CD4-positive, alpha-beta T cell treated with Interleukin-2 at 100 ng/mL for 4 hours (primary cell): ENCODE measurements at regions not wholly inside any gene's neighbourhood (a gene's known extent, or its start where the extent isn't known, plus 50 kb on each side); places are given as distances from the start of the nearest gene placed in this dataset.
"Not testable (repeated sequence)": the region's sequence is repeated elsewhere in the genome, so short reads cannot be mapped to it uniquely, and the experiment has no call there.

Source experiments
- DNase-seq: peaks from one replicate; pipeline ENCODE4 v3.0.0-alpha.2; 2020; ENCODE audit warnings: low spot score

DNA sequence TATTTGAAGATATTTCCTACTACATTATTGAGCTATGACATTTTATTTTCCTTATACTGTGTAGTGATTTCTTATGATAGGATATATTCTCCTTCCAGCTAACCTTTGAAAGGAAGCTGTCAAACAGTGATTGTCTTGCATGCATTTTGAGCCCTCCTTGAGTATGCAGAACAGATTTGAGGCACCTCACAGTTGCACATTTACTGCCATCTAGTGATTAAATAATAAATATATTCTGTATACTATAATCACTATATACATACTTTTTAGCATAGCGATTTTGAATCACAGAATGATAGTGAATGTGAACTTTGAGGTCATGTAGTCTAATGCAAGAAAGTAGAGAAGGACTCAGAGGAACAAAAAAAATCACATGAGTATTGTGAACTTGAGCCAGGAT lies 268.4 kb upstream of the CDH19 start:
- DNase-seq: no peak

DNA sequence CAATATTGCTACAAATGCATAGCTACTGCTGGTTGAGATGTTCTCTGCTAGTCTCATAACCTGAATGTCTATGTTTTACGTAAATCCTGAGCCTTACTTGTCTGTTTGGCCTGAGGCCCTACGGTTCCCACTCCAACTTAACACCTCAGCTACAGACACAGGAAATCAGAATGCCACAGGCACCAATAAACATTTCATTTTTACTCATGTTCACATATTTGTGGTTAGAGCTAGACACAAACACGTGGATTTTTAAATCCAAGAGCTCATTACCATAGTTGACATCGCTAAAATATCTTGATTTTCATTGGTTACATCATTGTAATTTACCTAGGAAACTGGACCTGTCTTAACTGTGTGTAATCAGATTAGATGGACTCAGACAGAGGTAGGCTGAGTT lies 263.8 kb upstream of the CDH19 start:
- DNase-seq: no peak

DNA sequence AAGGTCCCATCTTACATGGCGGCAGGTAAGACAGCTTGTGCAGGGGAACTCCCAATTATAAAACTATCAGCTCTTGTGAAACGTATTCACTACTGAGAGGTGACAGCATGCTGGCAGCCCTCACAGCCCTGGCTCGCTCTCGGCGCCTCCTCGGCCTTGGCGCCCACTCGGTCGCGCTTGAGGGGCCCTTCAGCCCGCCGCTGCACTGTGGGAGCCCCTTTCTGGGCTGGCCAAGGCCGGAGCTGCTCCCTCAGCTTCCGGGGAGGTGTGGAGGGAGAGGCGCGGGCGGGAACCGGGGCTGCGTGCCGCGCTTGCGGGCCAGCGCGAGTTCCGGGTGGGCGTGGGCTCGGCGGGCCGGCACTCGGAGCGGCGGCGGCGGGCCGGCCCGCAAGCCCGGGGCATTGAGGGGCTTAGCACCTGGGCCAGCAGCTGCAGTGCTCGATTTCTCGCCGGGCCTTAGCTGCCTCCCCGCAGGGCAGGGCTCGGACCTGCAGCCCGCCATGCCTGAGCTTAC lies 262.6 kb upstream of the CDH19 start:
- DNase-seq: not testable (repeated sequence)

DNA sequence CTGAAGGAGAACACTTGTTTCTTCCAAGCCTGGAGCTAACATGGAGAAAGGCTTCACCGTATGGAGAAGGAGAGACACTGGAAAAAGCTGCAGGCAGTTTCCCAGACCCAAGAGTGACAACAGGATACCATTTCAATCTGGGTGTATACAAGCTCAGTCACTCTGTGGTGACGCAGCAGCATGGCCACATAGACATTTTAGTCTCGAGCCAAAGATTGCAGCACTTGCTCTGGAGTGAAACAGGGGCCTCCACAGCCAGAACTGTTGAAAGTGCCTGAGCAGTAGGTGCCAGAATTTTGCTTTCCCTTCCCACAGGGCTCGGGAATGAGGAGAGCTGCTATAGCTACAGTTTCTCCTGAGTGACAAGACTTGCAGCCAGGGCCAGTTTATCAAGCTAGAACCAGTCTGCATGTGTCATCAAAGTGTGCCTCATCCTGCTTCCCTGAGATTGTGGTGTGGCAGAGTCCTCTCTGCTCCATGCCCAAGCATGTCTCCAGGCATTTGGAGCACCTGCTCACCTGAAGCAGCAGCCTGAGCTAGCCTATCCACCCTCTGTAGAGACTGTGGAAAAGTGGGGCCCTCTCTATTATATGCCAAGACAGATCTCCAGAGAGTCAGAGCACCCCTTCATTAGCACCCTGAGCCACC lies 234.6 kb upstream of the CDH19 start:
- no peak for DNase-seq

DNA sequence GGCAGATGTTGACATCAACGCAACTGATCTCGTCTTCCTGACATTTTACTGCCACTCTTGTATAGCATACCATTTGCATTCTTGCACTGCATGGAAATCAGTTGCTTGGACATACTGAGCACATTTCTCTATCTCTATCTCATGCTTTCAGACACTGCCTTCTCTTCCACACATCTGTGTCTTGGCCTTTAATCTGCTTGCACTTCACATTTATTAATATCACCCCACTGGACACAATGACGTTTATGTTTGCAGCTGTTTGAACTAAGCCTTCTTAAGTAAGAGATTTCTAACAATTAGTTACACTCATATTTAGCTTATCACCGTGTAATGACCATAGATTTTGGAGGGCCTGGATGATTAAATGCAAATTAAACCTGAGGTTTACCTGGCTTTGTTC lies 229.8 kb upstream of the CDH19 start:
- DNase-seq: no peak

DNA sequence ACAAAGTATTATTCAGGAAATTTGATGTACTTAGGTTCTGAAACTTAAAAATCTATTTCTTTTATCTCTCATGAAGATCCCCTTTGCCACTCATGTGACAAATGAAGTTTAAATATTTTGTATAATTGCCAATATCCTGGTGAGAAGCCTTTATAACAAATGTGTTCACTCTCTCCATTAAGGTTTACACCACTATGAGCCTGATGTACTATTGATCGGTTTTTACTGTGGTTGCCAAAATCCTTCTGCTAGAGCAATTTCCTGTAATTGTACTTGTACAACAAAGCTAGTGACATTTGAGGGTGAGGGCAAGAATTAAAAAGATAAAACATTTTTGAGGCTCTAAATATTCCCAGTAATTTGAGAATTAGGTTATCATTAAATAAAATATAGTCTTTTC lies 222.3 kb upstream of the CDH19 start:
- DNase-seq: no peak

DNA sequence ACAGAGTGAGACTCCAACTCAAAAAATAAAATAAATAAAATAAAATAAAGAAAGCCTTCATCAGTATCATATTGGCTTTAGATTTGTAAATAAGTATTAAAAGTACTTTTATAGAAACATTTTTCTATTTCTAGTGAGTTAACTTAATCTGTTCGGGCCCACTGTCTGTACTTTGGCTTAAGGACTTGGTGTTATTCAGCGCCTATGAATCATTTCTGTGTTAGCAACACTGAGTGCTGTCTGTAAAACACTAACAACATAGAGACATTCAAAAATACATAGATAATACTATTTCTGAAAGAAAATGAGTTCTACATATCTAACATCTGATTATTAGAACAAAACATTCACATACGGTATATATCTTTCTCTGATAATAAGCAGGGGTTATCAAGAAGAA lies 221.5 kb upstream of the CDH19 start:
- no peak for DNase-seq

DNA sequence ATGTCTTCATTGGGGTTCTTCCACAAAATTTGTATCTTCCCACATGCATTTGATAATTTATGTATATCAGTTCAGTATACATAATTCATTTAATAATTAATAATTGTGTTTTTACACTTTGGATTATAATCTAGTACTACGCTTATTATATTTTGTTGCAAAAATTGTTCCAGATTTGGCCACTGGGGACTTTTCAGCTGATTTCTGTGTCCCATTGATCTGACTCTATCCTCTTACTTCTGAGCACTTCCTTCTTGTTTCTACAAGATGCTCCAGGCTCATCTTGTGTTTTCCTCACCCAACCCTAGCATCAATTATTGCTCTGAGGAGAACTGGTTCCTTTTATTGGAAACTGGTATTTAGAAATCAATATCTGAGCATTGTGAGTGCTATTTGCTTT lies 215.3 kb upstream of the CDH19 start:
- DNase-seq: no peak

DNA sequence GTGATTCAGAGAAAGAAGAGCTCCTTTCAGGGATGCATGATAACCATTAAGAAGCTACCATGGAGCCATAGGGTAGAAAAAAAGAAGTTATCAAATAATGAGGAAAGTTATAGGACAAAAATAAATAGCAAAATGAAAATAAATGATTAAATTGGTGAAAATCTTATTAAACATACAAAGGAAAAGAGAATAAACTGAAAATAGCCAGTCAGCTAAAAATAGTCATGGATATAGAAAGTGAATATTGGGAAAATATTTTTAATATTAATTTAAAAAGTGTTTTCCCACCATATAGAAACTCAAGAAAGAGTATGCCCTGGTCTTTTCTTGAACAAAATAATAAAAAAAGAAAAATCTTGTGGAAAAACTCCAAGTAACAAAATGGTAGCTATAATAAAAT lies 209.2 kb upstream of the CDH19 start:
- no peak for DNase-seq

DNA sequence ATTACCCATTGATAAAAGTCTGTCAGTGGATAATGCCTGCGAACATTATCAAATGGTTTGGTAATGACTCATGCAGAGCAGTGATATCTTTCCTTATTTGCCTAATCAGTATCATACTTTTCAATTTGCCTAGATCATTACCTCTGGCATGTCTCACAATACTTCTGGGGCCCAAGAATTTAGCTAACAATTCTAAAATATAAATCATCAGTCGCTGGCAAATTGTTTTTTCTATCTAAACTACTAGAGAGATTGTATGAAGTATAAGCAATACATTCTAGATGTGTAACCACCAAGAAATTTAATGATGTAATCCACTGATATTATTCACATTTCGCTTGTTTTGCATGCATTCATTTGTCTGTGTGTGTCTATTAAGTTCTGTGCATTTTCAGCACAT lies 191.2 kb upstream of the CDH19 start:
- DNase-seq: no peak

DNA sequence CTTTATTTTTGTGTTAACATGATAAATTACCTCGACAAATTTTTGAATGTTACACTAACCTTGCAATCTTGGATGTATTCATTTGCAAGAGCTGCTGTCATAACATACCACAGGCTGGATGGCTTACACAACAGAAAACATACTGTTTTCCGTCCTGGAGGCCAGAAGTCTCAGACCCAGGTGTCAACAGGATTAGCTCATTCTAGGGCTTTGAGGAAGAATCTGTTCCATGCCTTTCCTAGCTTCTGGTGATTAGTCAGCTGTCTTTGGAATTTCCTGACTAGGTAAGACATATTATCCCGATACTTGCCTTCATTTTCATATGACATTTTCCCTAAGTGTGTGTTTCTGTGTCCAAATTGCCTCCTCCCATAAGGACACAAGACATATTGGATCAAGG lies 188.6 kb upstream of the CDH19 start:
- no peak for DNase-seq

DNA sequence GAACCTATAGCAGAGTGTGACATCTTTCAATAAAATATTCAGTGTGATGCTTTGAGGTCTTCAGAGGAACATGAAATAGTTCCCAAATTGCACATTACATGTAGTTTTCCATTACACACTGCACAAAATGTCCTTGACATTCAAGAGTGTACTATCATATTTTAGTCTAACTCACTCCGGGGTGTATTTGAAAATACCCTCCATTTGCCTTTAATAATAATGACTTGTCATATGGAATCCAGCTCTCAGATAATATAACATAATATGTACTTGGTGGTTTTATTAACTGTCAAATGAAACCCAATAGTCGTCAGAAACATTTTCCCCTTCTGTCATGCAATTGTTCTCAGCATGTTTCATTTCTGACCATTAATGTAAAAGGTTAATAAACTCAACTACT lies 176.7 kb upstream of the CDH19 start:
- DNase-seq: no peak

DNA sequence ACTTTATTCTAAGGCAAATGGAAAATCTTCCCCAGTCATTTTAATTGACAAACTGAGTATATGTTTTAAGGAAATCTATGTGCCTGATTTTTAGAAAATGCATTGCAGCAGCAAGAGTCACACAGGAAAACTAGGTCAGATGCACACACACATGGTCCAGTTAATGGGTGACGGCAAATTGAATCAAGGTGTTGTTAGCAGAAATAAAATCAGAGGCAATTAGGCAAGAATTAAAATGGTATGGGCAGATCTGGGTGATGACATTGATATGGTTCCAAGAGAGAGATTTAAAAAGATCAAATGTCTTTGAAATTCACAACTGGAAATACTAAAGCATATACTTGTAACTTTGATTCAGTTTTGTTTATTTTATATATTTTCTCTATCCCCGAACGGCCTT lies 174.2 kb upstream of the CDH19 start:
- DNase-seq: no peak

DNA sequence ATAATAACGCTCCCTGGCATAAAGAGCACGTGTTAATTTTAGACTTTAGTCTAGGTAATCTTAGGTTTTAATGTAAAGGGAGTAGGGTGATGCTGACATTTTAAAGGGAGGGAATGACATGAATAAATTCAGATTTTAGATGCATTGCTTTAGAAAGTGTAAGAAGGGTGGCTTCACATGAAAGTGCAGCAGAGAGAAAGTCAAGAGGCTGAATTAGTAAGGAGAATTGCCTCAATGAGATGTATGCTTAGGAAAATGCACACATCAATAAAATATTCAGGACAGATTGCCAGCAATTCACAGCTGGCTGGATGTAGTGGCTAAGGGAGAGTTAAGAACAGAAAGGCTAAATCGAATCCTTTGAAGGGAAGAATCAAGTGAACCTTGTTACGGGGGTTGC lies 165.5 kb upstream of the CDH19 start:
- DNase-seq: no peak

DNA sequence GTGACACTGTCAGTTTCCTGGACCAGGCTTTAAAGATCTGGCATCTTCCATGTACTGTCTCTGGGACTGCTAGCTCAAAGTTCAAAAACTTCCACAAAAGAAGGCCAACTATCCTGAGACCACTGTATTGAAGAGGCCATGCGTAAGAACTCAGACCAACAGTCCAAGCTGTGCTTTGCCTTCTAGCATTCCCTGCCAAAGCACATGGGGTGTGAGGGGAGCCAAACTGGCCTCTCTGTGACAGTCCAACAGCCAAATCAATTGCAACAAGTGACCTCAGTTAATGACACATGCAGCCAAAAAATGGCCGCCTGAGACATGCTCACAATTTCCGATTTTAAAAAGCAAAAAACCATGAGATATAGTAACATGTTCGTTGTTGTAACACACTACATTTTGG lies 160.3 kb upstream of the CDH19 start:
- DNase-seq: no peak

DNA sequence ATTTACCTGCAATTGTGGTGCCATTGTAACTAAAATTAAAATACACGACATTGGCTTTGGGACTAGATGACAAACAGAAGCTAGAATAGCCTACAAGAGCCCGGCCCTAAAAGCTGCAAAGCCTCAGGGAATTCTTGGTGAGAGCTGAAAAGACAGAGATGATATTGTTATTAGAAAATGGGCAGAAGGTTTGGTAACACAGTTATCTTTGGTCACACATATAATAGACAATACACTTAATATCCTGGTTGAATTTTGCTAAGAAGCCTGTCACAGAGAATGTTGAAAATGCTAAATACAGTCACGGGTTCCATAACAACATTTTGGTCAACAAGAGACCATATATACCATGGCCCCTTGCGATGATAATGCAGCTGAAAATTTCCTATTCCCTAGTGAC lies 157.3 kb upstream of the CDH19 start:
- no peak for DNase-seq

DNA sequence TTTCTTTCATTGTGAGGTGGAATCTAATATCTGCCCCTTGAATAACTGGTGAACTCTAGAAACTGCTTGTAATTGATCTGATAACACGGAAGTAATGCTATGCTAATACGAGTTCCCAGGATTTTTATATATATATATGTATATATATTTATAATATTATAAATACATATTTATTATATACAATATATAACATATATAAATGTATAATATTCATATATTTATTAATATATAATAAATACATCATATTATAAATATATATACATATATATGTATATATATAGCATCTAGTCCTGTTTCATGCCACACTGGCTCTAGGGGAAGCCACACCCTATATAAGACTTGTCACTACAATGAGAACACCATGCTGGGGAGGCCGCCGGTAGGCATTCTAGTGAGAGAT lies 156.7 kb upstream of the CDH19 start:
- no peak for DNase-seq

DNA sequence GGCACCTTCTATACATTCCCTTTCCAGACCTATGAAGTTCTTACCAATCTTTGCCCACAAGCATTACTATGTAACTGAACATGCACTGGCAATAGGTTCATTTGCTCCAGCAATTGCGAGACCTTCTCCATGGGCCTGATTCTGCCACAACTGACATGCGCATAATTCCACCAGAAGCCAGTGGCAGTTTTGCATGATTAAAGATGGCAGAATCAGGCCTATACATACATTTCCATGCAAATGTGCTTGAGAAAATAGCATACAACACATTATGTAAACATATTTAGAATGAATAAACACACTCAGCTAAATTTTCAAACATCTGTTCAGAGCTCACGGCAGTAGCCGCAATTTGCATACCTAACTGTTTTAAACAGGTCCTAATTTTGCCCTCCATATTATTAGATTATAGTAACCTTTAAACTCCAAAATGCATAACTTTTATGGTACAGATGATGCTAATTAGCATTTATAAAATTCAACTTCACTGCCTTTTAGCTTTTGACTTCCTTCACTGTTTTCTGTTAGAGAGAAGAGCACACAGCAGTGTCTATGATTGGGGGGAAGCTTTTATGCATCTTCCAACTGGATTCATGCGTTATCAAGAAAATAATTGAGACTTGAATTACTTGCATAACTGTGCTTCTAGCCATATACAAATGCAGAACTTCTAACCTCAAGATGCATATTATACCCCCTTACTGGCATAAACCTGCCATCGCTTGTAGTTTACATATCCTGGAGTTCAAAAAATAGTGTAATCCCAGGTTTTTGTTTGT lies 155.3 kb upstream of the CDH19 start:
- no peak for DNase-seq

DNA sequence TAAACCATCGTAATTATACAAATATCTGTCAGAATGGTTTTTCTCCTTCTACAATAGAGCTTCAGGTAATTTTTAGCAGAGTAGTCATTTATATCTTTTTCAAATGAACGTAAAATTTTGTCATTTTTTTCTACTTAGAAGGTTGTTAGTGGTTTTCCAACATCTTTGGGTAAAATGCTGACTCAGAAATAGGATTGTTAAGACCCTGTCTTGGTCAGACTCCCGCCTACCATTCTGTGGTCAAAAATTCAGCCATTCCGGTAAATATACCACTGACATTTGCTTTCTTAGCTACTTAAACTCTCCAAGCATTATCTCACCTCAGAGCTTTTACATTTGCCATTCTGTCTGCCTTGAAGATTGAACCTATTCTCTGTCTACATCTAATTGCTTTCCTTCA lies 154.1 kb upstream of the CDH19 start:
- no peak for DNase-seq

DNA sequence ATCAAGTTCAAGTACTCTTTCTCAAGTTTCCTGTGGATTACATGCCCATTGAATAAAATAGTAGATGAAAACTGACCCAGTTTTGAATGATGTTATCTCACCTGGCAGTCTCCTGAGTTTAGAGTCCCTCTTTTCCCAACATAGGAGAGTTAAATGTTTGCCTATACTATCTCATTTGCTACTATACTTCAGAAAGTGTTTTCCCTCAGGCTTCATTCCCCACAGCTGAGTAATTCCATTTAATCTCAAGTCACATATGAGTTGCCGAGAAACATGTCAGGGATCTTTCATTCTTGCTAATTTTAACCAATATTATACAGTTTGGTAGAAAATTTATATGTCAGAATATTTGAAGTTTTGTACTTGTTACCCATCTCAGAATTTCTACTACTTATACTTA lies 150.4 kb upstream of the CDH19 start:
- DNase-seq: no peak

DNA sequence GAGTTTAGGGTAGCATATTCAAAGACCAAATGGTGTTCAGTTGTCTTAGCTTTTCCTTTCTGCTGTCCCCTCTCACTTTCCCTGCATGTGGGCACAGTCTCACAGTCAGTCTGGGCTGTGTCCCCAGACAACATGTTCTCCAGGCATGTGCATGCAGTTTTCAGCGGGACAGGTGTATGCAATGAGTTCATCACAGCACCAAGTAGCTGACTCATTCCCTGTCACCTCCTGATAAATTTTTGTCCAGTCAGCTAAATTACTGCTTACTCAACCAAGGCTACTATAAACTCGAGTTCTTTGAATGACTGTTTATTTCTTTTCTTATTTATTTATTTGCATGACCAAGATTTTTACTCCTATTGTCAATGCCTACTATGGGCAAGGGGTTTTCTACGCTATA lies 148.8 kb upstream of the CDH19 start:
- DNase-seq: no peak

DNA sequence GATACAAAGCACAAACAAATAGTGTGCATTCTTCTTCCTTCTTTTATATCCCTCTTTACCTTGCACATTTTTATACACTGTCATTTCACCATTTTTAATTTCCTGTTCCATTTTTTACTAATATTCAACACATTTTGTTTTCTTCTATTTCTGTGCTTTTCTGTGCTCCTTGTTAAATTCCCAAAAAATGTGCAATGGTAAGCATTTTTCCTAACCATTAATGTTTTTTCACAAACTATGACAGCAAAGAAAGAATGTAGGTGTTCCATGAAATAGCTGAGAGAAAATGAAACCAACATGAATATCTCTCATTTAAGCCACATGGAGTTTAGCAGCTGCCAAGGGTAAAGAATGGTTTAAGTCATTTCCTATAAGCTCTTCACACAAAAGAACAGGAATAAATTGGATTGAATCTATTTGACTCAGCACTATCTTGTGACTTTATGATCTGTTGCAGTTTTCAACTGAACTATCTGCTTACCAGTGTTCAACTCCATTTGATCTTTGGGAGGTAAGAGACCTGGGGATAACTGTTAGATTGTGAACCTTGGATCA lies 145.7 kb upstream of the CDH19 start:
- no peak for DNase-seq

DNA sequence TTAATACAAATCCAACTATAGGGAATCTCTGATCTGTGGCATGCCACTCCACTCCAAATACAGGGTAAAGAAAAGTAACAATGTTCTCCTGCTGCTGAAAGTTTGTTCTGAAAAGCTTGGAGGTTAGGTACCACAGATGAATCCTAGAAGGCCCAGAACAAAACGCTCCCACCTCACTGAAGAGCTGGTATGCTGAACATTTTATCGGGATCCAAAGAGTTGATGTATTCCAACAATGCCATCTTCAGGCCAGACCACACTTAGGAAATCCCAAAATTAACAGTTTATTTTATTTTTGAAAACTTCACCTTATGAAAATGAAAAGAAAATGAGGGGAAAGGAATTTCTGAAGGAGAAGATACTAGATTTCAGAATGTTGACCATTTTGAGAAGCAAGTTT lies 145.1 kb upstream of the CDH19 start:
- DNase-seq: no peak

DNA sequence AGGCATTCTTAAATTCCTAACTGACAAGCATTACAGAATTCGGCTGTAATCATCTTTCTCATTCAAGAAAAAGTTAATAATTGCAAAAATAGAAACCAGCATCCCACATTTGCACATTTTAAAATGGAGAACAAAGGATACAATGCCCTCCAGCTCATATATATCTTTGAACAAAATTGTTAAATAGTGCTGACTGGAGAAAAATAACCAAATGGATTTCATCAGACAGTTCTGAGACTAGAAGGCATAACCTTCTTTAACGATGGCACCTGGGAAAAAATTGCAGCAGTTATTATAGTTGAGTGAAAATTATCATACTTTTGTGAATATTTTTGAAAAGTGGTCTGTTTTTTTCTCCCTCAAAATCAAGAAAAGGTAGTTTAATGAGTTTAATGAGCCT lies 138.9 kb upstream of the CDH19 start:
- DNase-seq: no peak
